GM21528 (cell line): ENCODE measurements at regions not wholly inside any gene's neighbourhood (a gene's known extent, or its start where the extent isn't known, plus 50 kb on each side); places are given as distances from the start of the nearest gene placed in this dataset.
A peak's percentile ranks its signal among the peaks of the same experiment; 100 is the strongest.
"Not testable (repeated sequence)": the region's sequence is repeated elsewhere in the genome, so short reads cannot be mapped to it uniquely, and the experiment has no call there.

Experiments used
- ATAC-seq: cut with Tn5 transposase; IDR thresholded peaks from one replicate; pipeline ENCODE4 v1.9.1; 2021; ENCODE audit warnings: mild to moderate bottlenecking, moderate library complexity; ENCODE audit not compliant: unreplicated experiment, low FRiP score

DNA sequence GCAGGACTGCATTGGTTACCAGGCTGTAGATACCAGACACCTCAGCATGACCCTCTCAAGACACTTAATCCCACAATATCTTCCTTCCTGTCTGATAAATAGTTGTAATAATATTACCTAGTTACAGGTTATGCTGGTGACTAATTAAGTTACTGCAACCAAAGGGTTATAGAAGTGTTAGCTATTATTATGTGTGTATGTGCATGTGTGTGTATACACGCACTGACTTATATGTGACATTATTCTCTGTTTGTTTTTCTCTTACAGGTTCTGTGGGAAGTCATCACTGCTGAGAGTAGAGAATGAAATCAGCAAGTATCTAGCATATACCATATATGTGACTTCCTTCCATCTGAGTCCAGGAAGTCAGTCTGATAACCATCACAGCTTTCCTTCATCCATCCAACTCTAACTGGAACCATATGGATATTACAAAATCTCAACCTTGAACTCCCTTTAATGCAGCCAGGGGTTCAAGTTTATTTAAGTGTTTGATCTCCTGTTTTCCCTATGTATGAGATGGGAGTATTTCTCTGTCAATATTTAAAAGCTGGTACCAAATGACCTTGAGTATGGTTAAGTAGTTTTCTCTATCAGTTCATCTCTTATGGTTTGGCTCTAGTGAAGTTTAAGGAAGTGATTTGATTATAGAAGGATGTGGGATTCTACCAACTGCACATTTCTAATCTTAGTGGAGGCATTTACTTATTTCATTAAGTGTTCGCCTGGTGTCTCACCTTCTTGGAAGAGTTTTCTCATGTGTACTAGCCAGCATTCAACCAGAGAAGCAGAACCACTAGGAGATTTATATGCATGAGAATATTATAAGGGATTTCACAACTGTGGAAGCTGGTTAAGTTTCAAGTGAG, 313.2 kb downstream of the HIVEP2 start:
- ATAC-seq: no peak

GRCh38 chr6:142633317-142633716, 311.7 kb downstream of the HIVEP2 start:
- ATAC-seq: no peak

DNA sequence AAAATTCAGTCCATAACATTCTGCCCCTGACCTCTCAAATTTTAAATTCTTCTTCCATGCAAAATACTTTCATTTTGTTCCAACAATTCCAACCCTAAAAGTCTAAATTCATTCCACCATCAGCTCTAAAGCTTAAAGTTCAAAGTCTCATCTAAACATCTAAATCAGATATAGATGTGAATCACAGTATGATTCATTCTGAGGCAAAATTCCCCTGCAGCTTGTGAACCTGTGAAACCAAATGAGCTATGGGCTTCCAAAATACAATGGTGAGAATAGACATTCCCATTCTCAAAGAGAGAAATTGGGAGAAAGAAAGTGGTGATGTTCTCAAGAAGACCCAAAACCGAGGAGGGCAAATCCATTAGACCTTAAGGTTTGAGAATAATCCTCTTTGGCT, 309.8 kb downstream of the HIVEP2 start:
- ATAC-seq: no peak

- no peak for ATAC-seq
These were observed 307.2 kb downstream of the HIVEP2 start for GRCh38 chr6:142637624-142638351.

GRCh38 chr6:142642651-142643050, 302.3 kb downstream of the HIVEP2 start:
- no peak for ATAC-seq

GRCh38 chr6:142644866-142645265, 300.1 kb downstream of the HIVEP2 start:
- no peak for ATAC-seq

DNA sequence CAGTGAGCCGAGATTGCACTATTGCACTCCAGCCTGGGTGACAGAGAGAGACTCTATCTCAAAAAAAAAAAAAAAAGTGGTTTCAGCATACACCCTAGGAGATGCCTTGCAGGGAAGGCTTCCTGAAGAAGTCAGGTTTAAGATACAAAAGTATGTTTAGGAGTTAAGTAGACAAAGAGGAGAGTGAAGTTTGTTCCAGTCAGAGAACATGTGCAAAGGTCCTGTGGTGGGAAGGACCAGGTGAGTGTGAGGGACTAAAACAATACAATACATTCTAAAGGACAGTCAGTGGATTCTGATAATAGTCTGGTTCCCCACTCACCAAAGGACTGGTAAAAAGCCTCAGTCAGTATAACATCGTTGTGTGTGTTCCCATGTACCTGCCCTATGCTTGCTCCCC, 299.3 kb downstream of the HIVEP2 start:
- ATAC-seq: no peak

GRCh38 chr6:142647449-142648035, 297.4 kb downstream of the HIVEP2 start:
- ATAC-seq: no peak

GRCh38 chr6:142648036-142648451, 296.9 kb downstream of the HIVEP2 start:
- ATAC-seq: no peak

DNA sequence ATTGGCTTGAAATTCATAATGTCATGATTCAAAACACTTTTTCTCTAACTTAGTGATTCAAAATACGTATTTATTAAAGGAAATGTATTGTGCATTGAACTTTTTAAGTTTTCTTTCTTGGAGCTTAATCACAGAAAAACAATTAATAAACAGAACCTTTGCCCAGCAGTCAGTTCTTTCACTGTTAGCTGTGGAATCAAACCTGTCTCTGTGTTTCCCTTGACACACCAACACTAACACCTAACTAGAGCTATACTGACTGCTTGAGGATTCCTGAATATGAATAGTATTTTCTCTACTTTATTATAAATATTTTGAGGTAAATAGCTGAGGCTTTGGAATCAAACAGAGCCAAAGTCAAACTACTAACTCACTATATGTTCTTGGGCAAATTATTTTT, 296.4 kb downstream of the HIVEP2 start:
- ATAC-seq: no peak

DNA sequence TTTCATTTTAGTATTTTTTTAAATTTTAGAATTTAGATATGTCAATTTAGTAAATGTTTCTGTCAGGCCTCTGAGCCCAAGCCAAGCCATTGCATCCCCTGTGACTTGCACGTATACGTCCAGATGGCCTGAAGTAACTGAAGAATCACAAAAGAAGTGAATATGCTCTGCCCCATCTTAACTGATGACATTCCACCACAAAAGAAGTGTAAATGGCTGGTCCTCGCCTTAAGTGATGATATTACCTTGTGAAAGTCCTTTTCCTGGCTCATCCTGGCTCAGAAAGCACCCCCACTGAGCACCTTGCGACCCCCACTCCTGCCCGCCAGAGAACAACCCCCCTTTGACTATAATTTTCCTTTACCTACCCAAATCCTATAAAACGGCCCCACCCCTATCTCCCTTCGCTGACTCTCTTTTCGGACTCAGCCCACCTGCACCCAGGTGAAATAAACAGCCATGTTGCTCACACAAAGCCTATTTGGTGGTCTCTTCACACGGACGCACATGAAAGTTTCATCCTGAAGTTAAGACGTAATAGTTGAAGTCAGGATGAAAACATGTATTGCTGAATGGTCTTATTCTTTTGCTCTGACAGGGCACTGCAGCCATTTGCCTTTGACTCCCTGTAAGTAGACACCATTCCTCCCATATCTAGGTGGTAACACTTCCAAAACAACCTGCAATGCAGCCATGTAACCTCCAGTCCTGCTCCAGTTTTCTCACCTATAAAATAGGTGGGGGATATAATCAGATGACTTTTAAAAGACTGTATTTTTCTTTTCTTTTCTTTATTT, 295.3 kb downstream of the HIVEP2 start:
- ATAC-seq: not testable (repeated sequence)

DNA sequence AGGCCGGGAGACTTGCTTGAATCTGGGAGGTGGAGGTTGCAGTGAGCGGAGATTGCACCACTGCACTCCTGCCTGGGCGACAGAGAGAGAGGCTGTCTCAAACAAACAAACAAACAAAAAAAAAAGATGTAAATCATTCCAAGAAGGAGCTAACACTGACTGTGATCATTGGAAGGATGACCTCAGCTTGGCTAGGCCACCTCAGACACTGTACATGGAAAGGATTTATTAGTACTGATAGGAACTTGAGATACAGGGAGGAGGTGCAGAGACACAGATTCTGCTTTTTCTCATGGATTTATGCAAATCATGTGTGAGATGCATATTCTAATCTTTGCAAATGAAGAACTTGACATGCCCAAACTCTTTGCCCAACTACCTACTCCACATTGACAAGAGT, 293.6 kb downstream of the HIVEP2 start:
- ATAC-seq: no peak

DNA sequence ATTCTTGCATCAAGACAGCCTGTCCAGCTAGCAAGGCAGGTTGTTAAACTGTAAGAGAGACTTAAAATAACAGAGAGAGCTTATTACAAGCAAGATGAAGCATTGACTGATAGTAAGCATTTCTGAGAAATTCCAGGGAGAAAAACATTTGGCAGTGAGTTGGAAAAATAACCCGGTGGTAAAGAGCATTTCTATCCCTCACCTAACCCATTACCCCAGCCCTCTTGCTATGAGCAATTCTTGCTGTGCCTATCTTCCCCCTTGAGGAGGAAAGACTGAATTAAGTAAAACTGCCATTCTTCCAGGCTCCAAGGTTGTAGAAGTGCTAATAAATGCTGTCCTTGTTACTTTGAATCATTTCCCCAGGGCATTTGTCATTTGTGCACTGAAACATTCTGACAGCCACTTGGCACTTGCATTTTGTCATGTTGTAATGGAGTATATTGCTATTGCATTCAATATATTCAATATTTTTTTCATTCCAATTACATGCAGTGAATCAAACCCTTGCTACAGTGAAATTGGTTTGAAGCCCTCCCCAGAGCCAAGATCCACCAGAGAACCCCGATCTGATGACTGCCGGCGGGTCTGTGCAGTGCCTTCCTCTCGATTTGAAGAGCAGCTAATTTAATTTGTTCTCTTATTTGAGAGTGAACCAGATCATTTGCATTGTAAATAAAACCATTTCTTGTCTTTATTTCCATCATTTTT, 291.1 kb downstream of the HIVEP2 start:
- ATAC-seq: no peak

DNA sequence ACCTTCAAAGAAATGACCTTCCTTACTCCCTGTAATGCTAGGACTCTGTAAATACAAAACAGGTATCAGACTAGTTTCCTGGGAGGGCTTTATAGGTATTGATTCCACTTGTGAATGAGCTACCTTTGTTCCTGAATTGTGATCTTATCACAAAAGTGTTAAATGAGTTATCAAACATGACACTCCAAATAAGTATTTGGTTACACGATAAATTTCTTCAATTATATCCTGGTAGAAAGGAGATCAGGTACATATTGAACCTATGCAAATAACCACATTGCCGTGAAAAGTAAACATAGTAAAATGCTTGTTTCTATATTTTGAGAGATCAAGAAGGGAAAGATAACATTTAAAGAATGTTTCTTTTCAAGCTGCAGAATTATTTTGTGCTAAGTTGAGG, 285.3 kb downstream of the HIVEP2 start:
- no peak for ATAC-seq

DNA sequence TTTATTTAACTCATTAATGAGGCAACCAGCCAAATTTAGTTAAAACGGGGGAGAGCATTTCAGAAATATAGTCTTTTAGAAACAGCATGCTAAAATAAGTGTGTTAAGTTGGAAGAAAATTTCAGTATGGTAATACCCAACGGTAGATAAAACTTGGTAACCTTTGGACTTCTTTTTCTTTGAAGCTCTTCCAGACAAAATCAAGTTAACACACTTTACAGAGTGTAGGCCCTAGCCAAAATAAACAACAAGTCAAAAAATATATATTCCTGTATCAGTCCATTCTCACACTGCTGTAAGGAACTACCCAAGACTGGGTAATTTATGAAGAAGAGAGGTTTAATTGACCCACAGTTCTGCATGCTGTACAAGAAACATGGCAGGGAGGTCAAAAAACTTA, 279.6 kb downstream of the HIVEP2 start:
- ATAC-seq: no peak

DNA sequence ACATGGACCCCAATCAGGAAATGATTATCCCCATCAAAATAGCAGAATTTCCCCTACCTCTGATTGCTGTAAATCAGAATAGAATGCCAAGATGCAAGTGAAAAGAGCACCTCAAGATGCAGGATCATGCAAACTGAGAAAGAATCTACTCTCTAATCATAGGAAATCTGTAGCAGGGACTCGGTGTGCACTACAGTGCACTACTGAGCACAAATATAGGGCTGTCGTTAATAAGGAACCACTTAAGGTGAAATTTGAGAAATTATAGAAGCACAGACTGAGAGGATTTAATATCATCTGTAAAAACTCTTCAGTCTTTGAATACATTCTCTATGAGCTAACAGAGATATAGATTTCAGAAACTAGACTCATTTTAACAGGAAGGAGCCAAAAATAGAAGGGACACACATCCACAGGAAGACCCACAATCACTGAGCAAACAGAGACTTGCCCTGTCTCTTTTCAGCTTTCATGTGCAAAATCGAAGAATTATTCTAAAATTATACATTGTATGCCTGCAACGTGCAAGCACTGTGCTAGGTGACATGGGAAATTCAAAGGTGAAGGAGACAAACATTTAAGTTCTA, 278.3 kb downstream of the HIVEP2 start:
- no peak for ATAC-seq

DNA sequence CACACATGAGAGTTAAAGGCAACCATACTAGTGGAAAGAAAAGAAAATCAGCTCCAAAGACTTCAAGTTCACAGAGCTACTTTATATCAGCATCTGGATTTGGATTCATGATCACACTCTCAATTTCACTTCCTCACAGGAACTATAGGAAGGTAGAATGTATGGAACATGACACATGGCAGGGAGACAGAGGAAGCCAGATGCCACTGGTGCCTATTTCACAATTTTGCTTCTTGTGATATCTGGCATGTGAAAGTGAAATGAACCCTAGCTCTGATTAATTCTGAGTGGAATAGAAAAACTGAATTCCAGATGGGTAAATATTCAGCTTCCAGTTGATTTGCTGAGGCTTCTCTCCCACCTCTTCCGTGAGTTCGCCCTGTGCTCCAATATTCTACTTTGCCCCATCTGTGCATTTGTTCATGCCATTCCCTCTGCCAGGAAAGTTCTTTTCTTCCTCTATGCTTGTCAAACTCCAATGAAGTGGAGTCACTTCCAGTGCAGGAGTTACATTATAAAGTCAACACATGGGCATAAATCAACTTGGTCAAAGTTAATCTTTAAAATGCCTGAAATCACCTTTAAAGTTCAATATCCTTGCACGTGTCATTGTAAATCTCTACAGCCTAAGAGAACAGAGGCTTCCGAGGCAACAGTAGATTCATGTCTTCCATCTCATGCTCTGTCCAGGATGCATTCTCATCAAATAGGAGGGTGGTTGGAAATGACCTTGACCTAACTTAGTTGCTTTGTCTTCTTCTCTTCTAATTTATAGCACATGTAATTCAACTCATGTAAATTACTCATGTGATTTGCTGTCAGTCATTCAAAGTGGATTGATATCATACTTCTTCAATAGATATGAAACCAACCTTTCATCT, 275.3 kb downstream of the HIVEP2 start:
- no peak for ATAC-seq

DNA sequence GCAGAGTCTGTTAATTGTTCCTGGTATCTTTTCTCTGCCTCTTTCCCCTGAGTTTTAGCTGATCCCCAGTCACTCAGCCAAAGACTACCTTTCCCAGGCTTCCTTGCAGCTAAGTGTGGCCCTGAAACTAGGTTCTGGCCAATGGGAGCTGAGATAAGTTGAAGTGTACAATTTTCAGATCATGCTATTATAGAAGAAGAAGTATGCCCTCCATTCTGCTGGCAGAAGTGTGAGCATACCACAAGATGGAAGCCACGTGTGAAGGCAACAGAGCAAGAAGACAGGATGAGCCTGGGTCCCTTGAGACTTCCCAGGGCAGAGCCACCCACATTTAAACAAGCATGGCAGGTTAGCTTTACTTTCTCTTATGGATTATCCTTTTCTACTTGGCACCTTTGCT, 273.2 kb downstream of the HIVEP2 start:
- peak; percentile 91 for ATAC-seq

- no peak for ATAC-seq
These were observed 269.5 kb downstream of the HIVEP2 start for GRCh38 chr6:142675517-142675916.
